GM19395 (cell line): ENCODE measurements at regions not wholly inside any gene's neighbourhood (a gene's known extent, or its start where the extent isn't known, plus 50 kb on each side); places are given as distances from the start of the nearest gene placed in this dataset.

Experiments
- ATAC-seq: cut with Tn5 transposase; IDR thresholded peaks from one replicate; pipeline ENCODE4 v1.9.1; 2021; ENCODE audit warnings: mild to moderate bottlenecking, moderate library complexity; ENCODE audit not compliant: unreplicated experiment

DNA sequence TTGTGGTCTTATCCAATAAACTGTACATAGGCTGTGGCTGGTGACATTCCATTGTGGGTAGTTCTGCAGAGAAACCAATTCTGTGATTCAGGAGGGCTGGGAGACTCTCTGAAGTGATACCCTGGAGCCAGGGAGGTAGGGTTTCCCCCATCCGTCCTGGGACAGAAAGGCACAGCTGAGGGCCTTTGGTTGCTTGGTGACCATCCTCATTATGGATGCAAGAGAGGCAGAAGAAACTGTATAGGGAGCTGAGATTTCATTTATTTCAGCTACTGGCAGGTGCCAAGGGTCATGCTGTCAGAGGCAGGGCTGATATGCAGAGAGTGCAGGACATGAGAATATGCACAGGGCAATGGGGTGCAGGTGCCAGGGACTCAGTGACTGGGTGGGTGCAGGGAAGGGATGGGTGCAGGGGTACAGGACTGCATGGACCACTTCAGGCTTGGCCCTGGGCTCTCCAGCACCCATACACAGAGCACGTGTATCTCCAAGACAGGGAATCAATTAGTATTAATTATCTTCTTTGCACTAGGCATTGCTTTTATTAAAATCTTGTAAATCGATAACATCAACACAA is 236.5 kb downstream of the ICE1 start:
- ATAC-seq: no peak

DNA sequence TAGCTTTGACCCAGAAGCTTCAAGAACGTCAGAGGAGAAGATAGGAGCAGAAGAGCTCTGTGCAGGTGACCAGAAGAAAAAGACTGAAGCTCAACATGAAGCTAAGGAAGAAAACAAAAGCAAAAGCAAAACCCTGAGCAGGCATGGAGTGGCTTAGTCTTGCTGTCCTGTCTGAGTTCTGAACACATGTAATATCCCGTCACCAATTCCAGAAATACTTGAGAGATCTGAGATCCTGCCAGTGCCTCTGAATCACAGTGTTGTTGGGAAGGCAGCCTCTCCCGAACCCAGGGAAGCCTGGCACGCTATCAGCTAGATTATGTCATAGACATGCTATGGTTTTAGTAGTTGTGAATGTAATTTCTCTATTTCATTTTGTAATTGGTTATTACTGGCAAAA is 235.7 kb downstream of the ICE1 start:
- peak; percentile 57 for ATAC-seq

DNA sequence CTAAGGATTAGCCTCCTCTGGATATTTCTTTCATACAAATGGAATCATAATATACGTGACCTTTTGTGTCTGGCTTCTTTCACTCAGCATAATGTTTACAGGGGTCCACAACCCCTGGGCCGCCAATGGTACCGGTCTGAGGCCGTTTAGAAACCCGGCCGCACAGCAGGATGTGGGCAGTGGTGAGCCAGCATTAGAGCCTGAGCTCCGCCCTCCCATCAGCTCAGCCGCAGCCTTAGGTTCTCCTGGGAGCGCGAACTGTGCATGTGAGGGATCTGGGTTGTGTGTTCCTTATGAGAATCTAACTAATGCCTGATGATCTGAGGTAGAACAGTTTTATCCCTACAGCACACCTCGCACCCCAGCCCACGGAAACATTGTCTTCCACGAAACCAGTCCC is 229.7 kb downstream of the ICE1 start:
- ATAC-seq: no peak

DNA sequence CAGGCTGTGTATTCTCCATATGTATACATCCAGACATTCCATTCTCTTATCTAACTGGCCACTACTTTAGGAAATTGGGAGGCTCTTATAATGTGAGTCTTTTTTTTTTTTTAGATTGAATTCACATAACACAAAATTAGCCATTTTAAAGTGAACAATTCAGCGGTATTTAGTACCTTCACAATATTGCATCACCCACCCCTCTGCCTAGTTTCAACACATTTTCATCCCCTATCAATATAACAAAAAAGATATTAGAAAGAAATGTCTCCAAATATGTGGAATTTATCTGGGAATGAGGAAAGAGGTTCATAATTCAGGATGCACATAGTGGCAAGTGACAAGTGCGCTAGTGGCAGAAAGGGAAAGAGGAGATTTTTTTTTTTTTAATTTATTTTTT is 228.5 kb downstream of the ICE1 start:
- ATAC-seq: no peak

DNA sequence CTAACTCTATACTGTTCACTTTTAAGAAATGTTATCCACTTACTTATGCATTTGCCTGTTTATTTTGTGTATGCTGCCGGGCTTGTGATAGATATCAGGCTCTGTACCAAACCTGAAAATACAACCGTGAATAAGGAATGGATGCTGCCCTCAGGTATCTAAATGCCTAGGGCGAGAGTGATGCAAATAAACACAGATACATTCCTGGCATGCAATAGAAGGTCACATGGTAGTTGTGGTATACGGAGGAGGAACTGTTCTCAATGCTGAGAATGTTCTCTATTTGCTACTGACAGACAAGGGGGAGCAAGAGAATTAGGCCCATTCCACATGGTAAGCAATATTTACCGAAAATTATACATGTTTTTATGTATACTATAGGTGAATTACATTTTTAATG is 227.8 kb downstream of the ICE1 start:
- no peak for ATAC-seq

DNA sequence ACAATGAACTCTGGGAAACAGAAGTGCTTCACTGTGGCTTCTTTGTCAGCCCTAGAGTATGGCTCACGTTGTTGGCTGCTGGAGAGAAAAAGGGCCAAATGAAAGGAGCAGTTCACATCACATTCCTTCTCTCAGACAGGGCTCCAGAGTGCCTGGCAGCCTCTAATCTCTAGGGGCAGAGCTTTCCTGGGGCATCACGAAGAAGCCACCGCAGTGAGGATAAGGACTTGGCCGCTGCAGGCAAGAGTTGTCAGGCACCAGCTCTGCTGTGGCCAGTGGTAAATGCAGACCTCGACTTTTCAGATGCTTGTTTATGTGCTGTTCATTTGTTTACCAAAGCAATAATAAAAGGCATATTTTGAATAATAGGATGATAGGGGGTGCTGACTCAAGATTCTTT is 227.2 kb downstream of the ICE1 start:
- no peak for ATAC-seq

DNA sequence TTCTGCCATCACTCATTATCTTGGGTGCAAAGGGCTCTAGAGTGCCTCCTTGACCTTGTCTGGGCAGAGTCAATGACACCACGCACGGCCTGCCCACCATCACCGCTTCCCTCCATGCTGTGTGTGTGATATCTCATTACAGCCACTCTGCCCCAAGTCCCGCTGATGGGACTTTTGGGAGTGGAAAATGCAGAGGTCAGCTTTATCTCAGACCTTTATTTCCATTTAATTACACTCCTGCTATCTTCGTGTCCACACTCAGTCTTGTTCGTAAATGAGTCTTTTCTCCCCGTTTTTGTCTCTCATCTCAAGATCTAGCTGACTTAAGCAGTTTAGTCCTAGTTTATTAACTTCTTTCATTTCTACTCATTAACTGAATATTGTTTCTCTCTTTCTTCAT is 226.2 kb downstream of the ICE1 start:
- no peak for ATAC-seq

DNA sequence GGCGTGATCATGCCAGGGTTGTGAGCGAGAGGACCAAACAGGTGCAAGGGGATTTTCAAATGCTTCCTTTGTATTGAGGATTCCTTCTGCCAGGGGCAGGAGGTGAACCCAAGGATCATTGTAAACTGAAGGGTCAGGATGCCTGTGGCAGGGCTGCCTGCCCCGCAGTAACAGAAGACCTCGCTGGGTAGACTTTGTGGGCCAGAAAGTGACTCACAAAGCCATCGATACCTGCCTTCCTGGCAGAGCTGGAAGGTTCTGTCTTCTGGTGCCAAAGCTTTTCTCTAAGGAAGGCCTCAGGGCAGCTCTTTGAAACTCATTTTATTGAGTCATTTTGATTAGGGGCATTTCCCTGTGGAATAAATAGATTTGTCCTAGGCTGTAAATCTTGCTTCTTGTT is 223.4 kb downstream of the ICE1 start:
- no peak for ATAC-seq

DNA sequence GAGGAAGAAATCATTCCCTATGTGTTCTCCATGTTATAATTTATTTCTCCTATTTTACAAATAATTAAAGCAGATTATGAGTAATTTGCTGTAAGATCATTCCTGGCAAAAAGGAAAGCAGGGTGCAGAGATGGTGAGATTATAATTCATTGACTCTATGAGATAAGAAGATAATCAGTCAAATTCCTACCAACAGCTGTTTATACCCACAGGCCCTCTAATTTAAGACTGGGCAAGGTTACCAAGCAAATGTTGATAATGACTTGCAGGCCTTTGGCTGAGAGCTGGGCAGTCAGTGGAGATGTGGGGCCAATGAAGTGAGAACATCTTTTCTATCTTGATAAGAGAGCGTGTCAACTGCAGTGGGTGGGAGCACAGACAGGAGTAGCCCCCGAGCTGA is 222.7 kb downstream of the ICE1 start:
- ATAC-seq: no peak

DNA sequence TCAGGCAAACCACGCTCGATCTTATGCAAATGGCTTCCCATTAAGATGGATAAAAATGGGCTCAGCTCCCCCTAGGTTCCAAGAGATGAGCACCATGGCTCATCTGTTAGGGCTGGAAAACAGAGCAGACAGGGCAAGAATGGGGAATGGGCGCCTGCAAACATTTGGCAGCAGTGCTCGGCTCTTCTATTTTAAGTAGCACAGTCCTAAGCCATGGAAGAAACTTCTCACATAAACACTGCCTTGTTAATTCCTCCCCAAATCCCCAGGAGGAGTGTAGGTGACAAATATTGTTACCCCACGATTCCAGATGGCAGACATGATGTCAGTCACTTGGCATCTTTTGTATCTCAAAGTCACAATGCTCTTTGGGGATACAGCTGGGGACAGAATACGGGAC is 221.8 kb downstream of the ICE1 start:
- no peak for ATAC-seq

DNA sequence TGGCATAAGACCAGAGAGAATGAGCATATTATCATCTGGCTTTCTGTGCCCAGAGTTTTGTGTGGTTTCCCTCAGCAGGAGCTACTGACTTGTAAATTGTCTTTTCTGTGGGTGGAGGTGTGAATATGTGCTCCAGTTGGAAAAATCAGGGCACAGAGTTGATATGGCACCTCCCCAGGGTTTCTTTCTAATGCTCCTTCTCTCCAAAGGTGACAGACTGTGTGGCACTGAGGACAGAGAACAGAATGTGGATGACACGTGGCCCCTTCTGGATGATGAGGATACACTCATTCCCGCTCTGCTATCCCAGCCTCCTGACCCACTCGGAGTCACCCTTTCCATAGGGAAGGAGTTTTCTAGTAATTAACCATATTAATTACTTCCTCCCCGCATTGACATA is 221.0 kb downstream of the ICE1 start:
- ATAC-seq: no peak

DNA sequence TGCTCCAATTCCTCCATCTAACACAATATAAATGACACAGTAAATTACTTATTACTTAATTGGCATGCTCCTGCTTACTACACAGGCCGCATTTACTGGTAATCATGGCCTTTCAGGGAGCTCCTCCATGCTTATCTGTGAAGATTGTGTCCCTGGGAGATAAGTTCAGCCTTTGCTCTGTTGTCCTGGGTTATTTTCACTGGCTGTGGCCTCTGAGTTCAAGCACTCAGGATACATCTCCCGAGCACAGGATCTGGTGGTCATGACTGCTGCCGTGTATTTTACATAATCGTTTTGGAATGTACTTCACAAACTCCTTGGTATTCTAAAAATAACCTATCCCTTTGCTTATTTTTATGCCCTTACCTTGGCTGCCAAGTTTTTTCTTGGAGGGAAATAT is 215.7 kb downstream of the ICE1 start:
- ATAC-seq: no peak

DNA sequence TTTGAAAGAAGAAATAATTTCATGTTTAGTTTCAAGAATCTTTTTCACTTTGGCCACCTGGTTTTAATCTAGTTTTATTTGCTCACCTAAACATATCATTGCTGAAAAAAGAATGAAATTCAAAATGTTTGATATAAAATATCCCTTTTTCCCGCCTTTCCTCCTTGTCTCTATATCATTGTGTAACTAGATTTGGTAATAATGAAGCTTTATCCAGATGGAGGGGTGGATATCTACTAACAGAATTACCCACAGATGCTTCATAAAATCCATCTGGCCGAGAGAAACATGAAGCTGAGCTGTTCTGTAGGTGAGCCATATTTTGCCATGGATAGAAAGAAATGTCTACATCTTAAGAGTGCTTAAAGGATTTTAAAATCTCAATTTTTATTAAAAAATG is 214.7 kb downstream of the ICE1 start:
- no peak for ATAC-seq

DNA sequence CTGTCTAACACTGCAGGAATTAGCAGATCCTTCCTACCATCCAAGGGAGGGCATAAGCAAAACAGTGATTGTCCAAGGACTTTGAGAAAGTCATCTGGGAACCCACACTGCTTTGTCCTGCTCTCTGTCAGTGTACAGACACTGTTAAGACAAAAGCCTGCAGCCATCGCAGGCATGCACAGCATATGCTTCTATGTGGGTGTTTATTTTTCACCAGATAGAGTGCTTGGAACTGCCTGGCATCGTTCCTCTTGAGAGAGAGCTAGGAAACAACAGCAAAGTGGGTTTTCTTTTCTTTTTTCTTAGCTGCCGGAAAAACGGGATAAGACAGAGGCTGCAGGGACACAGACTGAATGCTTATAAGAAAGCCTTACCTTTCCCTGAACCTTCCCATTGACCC is 212.3 kb downstream of the ICE1 start:
- ATAC-seq: no peak

DNA sequence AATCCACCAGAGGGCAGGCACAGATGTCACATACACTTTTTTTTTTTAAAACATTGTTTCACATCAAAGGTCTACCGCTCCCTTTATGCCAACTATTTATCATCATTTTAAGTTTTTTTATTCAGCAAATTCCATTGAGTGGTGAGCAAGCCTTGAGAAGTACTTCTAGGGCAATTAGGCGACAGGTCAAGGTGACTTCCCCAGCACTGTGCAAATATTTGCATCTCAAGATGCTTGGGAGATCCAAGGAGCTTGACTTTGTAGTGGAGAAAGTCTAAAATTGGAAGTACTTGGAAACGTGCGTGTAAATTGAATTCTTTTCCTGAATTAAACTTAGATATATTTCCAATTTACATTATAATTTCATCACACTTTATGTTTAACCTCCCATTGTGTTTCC is 211.1 kb downstream of the ICE1 start:
- ATAC-seq: no peak

DNA sequence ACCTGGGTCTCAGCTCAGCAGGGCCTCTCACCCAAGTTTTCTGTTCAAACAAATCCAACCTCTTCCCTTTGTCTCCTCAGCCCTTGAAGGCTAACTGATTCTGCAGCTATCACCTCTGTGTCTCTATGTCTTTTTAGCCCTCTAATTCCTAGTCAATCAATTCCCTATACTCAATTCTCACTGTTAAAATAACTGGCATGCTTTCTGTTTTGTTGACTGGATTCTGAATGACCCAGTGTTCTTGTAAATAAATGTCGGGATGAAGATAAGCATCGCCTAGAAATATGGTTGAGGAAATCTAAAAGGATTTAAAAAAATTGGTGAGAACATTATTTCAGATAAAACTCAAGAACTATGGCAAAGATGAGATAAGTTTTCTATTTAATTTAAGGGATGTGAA is 210.2 kb downstream of the ICE1 start:
- no peak for ATAC-seq

DNA sequence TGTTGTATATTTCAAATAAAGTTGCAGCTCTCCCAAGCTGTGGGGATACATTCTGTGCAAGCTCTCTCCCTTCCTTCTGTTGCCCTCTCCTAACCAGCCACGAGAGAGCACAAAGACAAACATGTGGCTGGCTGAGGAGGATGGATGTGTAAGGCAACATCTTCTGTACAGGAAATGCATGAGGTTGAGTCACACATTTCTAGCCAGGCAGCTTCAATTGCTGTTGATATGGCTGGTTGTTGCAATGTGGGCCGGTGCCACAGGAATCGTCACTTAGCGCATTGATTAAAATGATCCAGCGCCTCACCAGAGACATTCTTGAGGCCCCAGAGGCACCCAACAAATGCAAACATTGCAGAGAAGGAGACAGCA is 207.1 kb downstream of the ICE1 start:
- ATAC-seq: no peak

DNA sequence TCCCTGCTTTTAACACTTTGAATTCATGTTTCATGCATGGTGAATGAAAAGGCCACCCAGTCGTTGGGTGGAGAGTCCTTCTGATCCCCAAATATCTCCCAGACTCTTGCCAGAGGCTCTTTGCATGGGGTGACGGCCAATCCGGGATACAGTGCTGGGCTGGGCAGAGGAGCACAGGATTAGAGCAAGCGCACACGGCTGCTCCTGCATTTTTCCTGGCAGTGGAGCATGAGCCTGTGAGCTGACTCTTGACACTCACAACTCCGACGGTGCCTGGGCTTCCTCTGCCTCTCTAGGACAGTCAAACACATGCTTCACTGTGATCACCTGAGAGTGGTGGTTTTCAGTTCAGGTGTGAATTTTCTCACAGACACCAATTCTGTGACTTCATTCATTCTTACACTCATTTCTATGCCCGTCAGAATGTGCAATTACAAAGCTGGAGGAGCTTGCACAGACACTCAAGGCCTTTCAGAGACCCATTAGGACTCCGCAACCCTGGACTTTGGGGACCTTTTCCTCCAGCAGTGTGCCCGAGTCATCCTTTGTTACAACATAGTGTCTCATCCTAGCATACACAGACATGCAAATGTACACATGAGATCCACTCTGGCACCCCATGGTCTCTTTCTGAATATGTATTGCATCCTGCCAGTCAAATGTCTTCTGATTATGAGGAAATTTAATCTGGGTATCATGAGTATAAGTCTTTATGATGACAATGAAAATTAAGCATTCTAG is 206.6 kb downstream of the ICE1 start:
- no peak for ATAC-seq

DNA sequence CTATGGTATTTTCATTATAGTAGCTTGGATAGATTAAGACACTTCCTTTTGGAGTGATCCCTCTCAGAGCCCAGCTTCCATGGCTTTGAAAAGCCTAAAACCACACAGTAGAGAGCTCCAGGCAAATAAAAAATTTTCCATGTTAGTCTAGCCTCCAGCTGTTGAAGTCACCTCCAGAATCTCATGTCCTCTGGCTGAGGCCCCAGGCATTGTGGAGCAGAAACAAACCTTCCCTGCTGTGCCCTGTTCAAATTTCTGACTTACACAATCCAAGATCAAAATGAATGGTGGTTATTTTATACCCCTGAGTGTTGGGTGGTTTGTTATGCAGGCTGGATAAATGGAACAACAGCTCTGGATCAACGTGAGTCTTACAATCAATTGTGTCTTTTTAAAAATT is 203.9 kb downstream of the ICE1 start:
- ATAC-seq: no peak

DNA sequence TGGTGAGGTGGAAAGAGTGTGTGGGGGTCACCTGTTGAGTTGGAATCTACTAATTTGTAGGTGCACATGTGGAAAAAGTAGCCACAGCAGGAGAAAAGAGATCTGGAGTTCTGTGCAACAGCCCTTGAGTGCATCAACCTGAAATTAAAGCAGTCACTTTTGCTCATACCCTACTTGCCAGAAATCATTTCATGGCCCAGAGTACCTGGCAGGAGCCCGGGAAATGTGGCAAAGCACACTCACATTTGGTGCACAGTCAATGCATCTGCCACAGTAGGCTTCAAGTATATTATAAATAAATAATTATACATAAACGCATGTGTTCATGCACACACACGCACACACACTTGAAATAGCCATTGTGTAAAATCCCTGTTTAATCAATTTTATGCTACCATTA is 203.0 kb downstream of the ICE1 start:
- no peak for ATAC-seq

DNA sequence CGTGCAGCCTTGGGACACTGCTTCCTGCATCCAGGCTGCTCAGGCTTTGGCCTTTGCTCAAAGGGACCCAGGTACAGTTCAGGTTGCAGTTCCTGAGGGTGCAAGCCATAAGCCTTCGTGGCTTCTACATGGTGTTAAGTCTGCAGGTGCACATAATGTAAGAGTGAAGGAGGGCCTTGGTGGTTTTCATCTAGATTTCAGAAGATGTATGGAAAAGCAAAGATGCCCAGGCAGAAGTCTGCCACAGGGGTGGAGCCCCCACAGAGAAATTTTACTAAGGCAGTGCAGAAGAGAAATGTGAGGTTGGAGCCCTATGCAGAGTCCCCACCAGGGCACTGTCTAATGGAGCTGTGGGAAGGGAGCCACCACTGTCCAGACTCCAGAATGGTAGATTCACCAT is 200.9 kb downstream of the ICE1 start:
- ATAC-seq: no peak

DNA sequence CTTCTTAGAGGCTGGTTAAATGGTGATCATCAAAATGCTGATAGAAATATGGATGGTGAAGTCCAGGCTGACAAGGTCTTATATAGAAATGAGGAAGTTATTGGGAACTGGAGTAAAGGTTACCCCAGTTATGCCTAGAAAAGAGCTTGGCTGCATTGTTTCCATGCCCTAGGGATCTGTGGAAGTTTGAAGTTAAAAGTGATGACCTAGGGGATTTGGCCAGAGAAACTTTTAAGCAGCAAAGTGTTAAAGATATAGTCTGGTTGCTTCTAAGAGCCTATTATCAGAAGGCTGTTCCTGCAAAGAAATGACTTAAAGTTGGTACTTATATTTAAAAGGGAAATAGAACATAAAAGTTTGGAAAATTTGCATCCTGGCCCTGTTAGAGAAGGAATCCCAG is 200.3 kb downstream of the ICE1 start:
- ATAC-seq: no peak

DNA sequence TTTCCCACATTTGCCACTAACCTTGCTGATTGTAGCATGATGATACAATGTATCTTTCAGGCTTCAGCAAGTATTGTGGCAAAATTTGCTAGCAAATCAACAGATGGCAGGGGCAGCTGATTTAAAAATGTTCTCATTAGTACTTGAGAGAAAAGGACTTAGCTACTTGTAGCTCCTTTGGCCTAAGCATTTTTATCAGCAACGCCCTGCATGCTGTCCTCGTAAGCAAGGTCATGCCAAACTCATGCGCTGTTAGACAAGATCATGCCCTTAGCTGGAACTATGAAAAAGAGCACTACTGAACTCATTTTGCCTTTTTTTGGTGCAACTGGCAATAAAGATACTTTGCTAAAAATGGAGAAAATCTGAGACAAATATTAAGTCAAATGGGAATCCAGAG is 197.1 kb downstream of the ICE1 start:
- ATAC-seq: no peak
